ENCODE measurements at regions not wholly inside any gene's neighbourhood (a gene's known extent, or its start where the extent isn't known, plus 50 kb on each side); places are given as distances from the start of the nearest gene placed in this dataset.
A peak's percentile ranks its signal among the peaks of the same experiment; 100 is the strongest.
"Not testable (repeated sequence)": the region's sequence is repeated elsewhere in the genome, so short reads cannot be mapped to it uniquely, and the experiment has no call there.

GRCh38 chr16:64089697-64090096 is 1032.2 kb downstream of the CDH11 start:
- DNase-seq = peak; percentile 62

DNA sequence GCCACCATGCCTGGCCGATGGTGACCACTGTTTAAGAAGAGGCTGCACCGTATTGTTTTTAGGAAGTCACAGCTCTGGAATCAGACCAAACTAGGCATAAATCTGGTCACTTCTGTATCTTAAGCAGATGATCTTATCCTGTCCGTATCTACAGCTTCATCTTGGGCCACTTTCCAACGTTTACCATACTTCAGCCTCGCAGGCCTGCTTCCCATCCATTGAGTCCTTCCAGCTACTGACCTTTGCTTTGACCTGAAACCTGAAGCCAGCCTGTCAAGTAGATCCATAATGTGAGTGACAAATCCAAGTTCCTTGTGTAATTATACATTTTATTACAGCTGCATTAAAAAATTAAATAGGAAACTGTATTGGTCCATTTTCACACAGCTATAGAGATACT is 1033.0 kb downstream of the CDH11 start:
- DNase-seq = no peak

DNA sequence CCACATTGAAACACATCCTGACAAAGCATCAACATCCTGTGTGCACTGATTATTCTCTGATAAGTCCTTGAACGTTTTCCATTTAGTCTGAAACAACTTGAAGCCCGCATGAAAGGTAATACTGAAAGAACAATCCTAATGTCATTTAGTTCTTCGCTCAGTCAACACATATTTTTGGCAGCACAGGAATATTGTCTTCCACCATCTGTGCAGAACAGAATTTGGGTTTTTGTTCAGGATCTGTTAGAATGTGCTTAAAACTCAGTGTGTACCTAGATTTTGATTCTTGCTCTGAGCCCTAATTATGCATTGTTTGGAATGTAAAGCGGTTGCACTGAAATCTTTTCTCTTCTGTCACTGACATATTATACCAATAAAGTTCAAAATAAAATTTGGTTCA is 1036.6 kb downstream of the CDH11 start:
- DNase-seq = no peak

- DNase-seq = no peak
Observed at GRCh38 chr16:64084706-64085105, 1037.2 kb downstream of the CDH11 start.

DNA sequence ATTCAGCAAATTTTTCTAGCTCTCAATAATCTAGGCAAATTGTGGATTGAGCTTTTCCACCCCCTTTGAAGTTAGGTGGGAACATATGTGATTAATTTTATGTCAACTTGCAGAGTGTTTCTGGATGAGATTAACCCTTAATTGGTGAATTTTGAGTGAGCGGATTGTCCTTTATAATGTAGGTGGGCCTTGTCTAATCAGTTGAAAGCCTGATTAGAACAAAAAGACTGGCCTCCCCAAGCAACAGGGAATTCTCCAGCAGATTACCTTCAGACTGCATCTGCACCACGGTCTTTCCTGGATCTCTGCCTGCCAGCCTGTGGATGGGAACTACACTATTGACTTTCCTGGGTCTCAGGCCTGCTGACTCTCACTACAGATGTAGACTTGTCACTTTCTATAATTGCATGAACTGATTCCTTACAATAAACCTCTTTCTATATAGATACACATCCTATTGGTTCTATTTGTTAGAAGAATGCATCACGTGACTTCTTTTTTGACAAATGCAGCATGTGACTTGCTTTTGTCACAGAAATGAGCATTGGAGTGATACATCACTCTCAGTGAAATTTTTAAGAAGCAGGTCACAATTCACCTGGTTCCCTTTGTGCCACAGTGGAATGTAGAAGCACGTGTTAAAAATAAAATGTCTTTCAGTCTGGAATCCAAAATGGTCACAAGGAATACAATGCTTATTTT is 1038.3 kb downstream of the CDH11 start:
- no peak for DNase-seq

DNA sequence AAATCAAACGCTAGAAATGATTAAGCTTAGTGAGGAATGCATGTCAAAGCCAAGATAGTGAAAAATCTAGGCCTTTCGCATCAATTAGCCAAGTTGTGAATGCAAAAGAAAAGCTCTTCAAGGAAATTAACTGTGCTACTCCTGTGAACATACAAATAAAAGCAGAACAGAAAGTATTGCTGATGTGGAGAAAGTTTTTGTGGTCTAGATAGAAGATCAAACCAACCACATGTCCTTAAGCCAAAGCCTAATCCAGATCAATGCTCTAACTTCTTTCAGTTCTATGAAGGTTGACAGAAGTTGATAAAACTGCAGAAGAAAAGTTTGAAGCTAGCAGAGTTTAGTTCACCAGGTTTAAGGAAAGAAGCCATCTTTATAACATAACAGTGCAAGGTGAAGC is 1044.6 kb downstream of the CDH11 start:
- peak; percentile 26 for DNase-seq

- DNase-seq = no peak
Observed at GRCh38 chr16:64074706-64075105, 1047.2 kb downstream of the CDH11 start.

DNA sequence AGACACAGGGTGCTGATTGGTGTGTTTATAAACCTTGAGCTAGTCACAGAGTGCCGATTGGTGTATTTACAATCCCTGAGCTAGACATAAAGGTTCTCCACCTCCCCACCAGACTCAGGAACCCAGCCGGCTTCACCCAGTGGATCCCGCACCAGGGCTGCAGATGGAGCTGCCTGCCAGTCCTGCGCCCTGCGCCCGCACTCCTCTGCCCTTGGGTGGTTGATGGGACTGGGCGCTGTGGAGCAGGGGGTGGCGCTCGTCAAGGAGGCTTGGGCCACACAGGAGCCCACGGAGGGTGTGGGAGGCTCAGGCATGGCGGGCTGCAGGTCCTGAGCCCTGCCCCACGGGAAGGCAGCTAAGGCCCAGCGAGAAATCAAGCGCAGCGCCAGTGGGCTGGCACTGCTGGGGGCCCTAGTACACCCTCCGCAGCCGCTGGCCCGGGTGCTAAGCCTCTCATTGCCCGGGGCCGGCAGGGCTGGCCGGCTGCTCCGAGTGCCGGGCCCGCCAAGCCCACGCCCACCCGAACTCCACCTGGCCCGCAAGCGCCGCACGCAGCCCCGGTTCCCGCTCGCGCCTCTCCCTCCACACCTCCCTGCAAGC is 1049.6 kb downstream of the CDH11 start:
- not testable (repeated sequence) for DNase-seq

DNA sequence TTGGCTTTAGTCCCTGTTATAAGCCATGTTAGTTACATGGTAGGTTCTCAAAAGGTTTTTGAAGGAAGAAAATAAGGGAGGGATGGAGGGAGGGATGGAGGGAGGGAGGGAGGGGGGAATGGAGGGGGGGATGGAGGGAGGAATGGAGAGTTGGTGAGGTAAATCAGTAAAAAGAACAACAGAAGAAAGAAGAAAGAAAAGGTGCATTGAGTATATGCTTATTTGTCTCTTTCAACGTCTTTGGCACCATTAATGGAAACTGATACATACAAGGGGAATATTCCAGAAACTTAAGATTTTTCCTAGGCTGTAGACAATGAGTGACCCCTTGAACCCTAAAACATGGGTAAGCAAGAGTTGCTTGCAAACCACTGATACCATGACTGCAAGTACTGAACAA is 1056.3 kb downstream of the CDH11 start:
- no peak for DNase-seq

- no peak for DNase-seq
Observed at GRCh38 chr16:64061621-64062020, 1060.2 kb downstream of the CDH11 start.

DNA sequence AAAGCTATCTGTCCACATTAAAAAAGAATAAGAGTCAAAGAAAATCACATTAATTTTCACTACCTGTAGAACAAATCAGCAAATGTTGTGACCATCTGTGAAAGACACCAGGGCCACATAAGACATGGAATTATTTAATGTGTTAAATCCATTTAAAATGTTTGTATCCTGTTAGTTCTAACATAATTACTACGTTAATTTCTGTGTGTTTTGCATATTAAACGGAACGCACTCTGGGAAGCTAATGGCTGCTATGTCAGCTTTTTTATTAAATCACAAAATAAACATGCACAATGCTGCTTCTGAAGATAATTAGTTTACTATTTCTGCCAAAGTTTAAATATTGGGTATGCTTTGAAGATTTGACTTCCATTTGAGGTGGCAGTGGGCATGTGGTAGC is 1061.2 kb downstream of the CDH11 start:
- DNase-seq = no peak

DNA sequence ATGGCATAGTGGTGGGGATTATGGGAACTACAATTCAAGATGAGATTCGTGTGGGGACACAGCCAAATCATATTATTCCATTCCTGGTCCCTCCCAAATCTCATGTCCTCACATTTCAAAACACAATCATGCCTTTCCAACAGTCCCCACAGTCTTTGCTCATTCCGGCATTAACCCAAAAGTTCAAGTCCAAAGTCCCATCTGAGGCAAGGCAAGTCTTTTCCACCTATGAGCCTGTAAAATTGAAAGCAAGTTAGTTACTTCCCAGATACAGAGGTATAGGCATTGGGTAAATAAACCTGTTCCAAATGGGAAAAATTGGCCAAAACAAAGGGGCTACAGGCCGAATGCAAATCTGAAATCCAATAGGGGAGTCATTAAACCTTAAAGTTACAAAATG is 1063.2 kb downstream of the CDH11 start:
- DNase-seq = no peak

DNA sequence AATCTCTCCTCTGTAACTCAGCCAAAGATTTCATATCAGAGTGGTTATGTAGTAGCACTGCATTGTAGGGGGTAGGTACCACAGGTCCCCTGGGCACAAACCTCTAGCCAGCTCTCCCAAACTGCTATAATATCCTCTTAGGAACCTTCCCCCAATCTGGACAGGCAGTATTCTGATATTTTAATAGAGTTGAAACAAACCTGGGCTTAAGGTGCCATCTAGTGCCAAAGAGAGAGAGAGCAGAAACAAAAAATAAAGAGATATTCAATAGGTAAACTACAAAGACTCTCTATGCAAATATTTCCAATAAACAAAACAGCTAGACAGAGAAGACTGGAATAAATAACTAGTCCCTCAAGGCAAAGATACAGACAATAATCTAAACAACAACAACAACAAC is 1070.0 kb downstream of the CDH11 start:
- DNase-seq = no peak

- DNase-seq = no peak
Observed at GRCh38 chr16:64047878-64048277, 1074.0 kb downstream of the CDH11 start.

DNA sequence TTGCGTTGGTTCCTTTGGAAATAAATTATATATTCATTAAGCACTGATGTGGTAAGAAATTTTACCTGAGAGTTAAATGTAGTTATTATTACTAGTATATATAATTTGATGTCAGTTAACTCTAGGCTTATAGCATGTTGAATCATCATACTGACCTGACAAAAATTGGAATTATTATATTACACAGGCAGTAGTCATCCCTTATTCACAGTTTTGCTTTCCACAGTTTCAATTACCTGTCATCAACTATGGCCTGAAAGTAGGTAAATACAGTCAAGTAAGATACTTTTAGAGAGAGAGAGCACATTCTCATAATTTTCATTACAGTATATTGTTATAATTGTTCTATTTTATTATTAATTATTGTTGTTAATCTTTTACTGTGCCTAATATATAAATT is 1074.7 kb downstream of the CDH11 start:
- DNase-seq = no peak

DNA sequence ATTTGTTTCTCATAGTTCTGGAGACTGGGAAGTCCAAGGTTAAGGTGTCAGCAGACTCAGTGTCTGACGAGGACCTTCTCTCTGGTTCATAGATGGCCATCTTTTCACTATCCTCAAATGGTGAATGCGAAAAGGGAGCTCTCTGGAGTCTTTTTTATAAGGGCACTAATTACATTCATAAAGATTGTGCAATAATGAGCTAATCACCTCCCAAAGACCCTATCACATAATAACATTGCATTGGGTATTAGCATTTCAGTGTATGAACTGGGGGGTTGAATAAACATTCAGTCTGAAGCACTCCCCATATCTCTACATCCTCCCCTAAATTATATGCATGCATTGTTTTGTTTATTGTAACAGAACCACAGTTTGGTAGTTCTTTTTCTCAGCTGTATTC is 1086.5 kb downstream of the CDH11 start:
- no peak for DNase-seq

DNA sequence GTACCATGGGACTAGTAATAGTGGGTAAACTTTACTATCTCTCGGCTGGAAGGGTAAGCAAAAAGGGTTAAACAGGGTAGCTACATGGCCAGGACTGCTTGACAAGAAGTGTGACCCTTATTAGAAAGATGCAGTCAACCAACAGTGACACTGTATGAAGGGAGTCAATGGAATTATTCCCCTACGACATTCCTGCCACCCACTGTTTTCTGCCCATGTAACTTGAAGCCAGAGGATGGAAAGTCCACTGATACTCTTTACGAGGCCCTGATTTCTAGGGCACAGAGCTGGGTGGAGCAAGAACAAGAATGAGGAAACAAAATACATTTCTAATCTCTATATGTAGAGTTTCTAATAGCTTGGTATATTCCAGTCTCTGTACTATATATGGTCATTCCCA is 1102.5 kb downstream of the CDH11 start:
- DNase-seq = no peak

DNA sequence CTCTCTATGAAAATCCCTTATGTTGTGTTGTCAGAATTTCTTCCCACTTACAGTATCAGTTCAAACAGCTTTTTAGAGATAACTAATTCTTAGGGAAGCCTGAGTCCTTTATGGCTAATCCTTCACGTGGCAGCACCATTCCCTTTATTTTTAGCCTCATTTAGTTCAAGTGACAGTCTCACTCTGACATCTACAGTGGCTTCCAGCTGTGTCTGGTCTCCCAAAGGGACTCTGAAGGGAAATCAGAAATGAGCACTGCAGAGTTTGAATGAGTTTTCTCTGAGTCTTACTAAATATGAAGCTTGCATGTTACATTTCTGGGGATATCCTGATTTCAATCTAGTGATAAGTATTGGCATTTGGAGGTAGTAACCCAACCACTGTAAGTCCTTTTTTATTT is 1104.1 kb downstream of the CDH11 start:
- no peak for DNase-seq

- DNase-seq = no peak
Observed at GRCh38 chr16:64013856-64014255, 1108.0 kb downstream of the CDH11 start.

GRCh38 chr16:64012166-64012565 is 1109.7 kb downstream of the CDH11 start:
- DNase-seq = no peak

DNA sequence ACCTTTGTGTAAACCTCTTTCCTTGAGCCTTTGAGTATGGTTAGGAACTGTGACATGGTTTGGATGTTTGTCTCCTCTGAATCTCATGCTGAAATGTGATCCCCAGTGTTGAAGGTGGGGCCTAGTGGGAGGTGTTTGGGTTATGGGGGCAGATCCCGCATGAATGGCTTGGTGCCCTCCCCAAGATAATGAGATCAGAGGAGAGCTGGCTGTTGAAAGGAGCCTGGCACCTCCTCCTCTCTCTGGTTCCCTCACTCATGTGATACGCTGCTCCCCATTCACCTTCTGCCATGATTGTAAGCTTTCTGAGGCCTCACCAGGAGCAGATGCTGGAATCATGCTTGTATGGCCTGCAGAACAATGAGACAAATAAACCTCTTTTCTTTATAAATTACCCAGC is 1110.2 kb downstream of the CDH11 start:
- DNase-seq = no peak

DNA sequence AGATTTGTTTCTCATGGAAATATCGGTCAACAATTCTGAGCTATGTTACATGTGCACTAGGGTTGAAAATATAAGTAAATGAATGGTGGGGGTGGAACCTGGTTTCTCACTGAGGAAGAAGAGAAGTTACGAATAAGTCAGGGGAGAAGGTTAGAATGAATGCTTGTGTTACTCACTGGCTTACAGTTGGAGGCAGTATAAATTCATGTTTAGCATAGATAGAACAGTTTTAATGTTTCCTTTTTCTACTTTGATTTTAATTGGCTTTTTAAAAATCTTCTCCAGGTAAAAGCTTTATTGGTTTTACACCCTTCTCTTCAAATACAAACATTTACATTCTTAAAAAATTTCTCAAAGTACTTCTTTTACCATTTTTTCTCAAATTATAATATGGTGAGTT is 1113.7 kb downstream of the CDH11 start:
- DNase-seq = no peak

GRCh38 chr16:64004116-64004515 is 1117.7 kb downstream of the CDH11 start:
- DNase-seq = no peak

DNA sequence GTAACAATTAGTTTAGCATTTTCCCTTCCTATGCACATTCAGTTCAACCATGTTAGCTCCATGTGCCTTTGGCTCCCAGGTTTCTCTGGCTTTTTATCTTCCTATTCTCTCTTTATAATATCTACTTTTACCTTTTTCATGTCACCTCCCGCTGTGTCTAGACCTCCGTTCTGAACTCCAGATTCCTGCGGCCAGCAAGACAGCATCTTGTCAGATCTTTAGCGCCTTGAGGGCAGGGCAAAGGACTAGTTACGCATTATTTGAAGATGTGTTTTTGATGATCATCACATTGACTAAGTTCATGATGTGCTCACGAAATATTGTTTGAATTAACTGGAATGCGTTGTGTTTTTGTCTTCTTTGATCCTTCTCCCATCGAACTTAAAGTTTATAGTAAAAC is 1126.8 kb downstream of the CDH11 start:
- no peak for DNase-seq

DNA sequence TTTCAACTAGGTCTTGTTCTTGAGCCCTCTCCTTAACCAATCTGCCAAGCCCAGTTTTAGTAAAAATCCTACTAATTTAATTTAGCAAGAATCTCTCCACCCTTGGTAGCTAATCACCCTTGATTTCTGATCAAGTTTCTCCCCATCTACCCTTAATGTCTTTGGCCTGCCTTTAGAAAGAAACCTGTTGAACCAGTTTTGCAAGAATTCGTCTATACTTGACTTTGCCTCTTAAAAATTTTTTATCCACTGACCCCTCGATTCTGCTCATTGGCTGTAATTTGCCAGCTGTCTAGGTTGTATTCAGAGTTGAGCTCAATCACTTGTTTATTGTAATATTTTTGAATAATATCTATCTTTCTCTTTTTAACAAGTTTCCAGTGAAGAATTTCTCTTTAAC is 1138.5 kb downstream of the CDH11 start:
- DNase-seq = no peak

Measured in RPMI8226 (cell line).